NT2/D1 (cell line): ENCODE measurements at regions not wholly inside any gene's neighbourhood (a gene's known extent, or its start where the extent isn't known, plus 50 kb on each side); places are given as distances from the start of the nearest gene placed in this dataset.

Experiments
- SUZ12 ChIP-seq: IDR thresholded peaks from 2 replicates; pipeline ENCODE4 v1.6.1; 2011; ENCODE audit not compliant: insufficient read length, insufficient read depth; ENCODE audit errors: extremely low read depth
- YY1 ChIP-seq: IDR thresholded peaks from 2 replicates; pipeline ENCODE4 v1.6.1; 2011; ENCODE audit not compliant: insufficient read length, insufficient read depth
- ZNF274 ChIP-seq: IDR thresholded peaks from 2 replicates; pipeline ENCODE4 v1.6.1; 2011; ENCODE audit warnings: mild to moderate bottlenecking, low read depth, low read length

GRCh38 chr10:83919187-83919586 lies 220.1 kb upstream of the GHITM start:
- no peak for TF ChIP-seq ZNF274
- no peak for TF ChIP-seq SUZ12
- no peak for TF ChIP-seq YY1
